ENCODE measurements at regions not wholly inside any gene's neighbourhood (a gene's known extent, or its start where the extent isn't known, plus 50 kb on each side); places are given as distances from the start of the nearest gene placed in this dataset.

DNA sequence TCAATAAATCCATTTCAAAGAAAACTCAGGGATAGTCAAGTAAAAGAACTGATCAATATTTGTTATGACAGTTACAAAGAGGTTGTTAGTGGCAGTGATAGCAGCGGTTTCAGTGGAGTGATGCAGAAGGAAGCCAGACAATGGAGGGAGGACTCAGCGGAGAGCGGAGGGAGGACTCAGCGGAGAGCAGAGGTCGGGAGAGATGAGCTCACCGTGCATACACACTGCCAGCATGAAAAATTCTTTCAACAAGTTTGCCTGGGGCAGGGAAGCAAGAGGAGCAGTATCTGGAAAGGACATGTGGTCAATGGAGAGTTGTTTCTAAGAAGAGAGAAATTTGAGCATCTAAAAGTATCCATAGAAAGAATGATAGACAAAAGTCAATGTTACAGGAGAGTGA, 60.9 kb upstream of the BCL11A start:
- DNase-seq (ENCODE audit: low spot score) (no peak), ATAC-seq (ENCODE audit: insufficient number of reproducible peaks, low FRiP score, low read depth) (no peak)
- Histone ChIP-seq H3K9me3 (no peaks in the 10 kb centered on the region), H3K27me3 (replicated peaks; ENCODE audit: insufficient read depth) (no peaks in the 10 kb centered on the region), H3K36me3 (no peaks in the 10 kb centered on the region), H3K27ac (no peak overlapping the region), H3K4me3 (no peak overlapping the region), H3K4me1 (ENCODE audit: control insufficient read depth in 1 of 2, low read depth in 2 of 2) (no peaks in the 10 kb centered on the region)
- no peak for TF ChIP-seq CTCF (IDR thresholded peaks at IDR 0.05)

DNA sequence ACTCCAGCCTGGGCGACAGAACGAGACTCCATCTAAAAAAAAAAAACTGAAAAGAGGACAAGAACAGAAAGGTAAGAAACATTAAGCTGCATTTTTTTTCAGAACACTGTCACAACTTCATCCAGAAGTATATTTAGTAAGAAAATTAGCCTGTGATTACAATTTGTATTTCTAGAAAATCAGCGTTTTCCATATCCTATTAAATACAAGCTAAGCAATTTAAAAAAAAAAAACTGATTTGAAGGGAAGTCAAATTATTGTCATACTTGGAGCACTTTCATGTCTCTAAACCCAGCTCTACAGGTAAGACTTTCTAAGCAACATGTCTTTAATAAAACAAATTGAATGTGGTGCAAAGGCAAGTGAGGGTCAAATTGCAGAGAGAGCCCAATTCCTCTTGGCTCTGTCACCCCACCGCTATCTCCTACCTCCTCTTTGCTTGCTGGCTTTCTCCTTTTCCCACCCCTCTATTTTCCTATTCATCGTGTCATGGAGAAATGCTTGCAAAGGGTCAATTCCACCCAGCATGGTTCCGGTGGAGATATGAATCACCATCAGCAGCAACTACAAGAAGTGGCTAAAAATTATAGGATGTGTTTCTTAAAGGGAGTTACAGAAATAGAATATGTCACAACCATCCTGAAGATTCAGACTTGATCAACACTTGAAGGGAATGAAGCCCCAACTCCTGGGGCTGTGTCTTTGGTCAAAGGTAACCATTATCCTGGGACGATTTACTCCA, 68.4 kb upstream of the BCL11A start:
- DNase-seq (ENCODE audit: low spot score) (no peak), ATAC-seq (ENCODE audit: insufficient number of reproducible peaks, low FRiP score, low read depth) (no peak)
- no peak overlapping the region for H3K27ac ChIP-seq
- H3K4me1 ChIP-seq (ENCODE audit: control insufficient read depth in 1 of 2, low read depth in 2 of 2) = no peaks in the 10 kb centered on the region
- H3K4me3 ChIP-seq = no peak overlapping the region
- H3K36me3 ChIP-seq = no peaks in the 10 kb centered on the region
- H3K27me3 ChIP-seq (replicated peaks; ENCODE audit: insufficient read depth) = no peaks in the 10 kb centered on the region
- no peak for TF ChIP-seq CTCF (IDR thresholded peaks at IDR 0.05)
- H3K9me3 ChIP-seq = no peaks in the 10 kb centered on the region

GRCh38 chr2:60623040-60623439, 69.6 kb upstream of the BCL11A start:
- DNase-seq (ENCODE audit: low spot score) = no peak
- no peak overlapping the region for H3K27ac ChIP-seq
- H3K36me3 ChIP-seq = no peaks in the 10 kb centered on the region
- TF ChIP-seq CTCF (IDR thresholded peaks at IDR 0.05) = no peak
- H3K4me1 ChIP-seq (ENCODE audit: control insufficient read depth in 1 of 2, low read depth in 2 of 2) = no peaks in the 10 kb centered on the region
- no peaks in the 10 kb centered on the region for H3K9me3 ChIP-seq
- H3K27me3 ChIP-seq (replicated peaks; ENCODE audit: insufficient read depth) = no peaks in the 10 kb centered on the region
- no peak overlapping the region for H3K4me3 ChIP-seq
- ATAC-seq (ENCODE audit: insufficient number of reproducible peaks, low FRiP score, low read depth) = no peak

DNA sequence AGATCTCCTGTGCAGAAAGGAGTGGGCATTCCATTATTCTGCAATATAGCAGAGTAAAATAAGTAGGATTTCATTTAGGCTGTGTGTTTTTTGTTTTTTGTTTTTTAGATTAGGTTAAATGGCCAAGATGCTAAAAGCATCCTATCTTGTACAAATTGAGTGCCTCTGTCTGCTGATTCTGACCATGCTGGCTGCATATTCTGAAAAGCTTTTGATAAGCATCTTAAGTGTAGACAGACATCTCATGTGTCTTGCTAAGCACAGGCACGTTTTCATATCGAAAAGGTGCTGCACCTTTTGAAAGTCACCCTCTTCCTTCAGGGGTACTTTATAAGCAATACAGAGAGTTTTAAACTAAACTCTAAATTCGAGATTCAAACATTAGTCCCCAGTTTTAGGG, 74.0 kb upstream of the BCL11A start:
- ATAC-seq (ENCODE audit: insufficient number of reproducible peaks, low FRiP score, low read depth) (no peak), DNase-seq (ENCODE audit: low spot score) (no peak)
- H3K27me3 ChIP-seq (replicated peaks; ENCODE audit: insufficient read depth) = no peaks in the 10 kb centered on the region
- no peaks in the 10 kb centered on the region for H3K36me3 ChIP-seq
- no peak overlapping the region for H3K4me3 ChIP-seq
- no peak for TF ChIP-seq CTCF (IDR thresholded peaks at IDR 0.05)
- no peaks in the 10 kb centered on the region for H3K4me1 ChIP-seq (ENCODE audit: control insufficient read depth in 1 of 2, low read depth in 2 of 2)
- H3K27ac ChIP-seq = no peak overlapping the region
- H3K9me3 ChIP-seq = no peaks in the 10 kb centered on the region

DNA sequence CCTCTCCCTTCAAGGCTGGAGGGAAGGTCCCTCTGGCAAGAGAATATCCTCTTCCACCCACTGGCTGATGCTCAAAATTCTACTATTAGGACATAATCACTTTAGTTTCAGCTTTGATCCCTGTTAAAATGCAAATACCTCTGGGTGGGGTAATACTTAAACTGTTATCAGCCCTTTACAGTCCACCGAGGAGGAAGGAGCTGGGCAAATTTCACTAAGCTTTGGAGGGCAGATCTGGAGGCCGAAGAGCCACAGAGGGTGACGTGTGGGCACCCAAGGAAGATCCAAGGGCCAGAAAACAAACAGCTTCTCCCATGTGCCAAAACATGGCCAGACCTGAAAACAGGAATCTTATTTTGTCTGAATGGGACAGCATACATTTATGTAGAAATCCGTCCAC, 74.6 kb upstream of the BCL11A start:
- TF ChIP-seq CTCF (IDR thresholded peaks at IDR 0.05) = no peak
- Histone ChIP-seq H3K27me3 (replicated peaks; ENCODE audit: insufficient read depth) (no peaks in the 10 kb centered on the region), H3K27ac (no peak overlapping the region), H3K9me3 (no peaks in the 10 kb centered on the region), H3K4me1 (ENCODE audit: control insufficient read depth in 1 of 2, low read depth in 2 of 2) (no peaks in the 10 kb centered on the region), H3K4me3 (no peak overlapping the region), H3K36me3 (no peaks in the 10 kb centered on the region)
- no peak for DNase-seq (ENCODE audit: low spot score)
- no peak for ATAC-seq (ENCODE audit: insufficient number of reproducible peaks, low FRiP score, low read depth)

All from thoracic aorta (tissue), 2 donors.